ENCODE measurements at regions not wholly inside any gene's neighbourhood (a gene's known extent, or its start where the extent isn't known, plus 50 kb on each side); places are given as distances from the start of the nearest gene placed in this dataset.

GRCh38 chr20:11260611-11261010 is 586.8 kb upstream of the JAG1 start:
- H3K27ac ChIP-seq, result no peak overlapping the region
- H3K4me1 ChIP-seq, result no peaks in the 10 kb centered on the region
- intact Hi-C loops (cut with DNase I), result no loop called here
- H3K4me3 ChIP-seq, result no peak overlapping the region
- H3K36me3 ChIP-seq, result no peaks in the 10 kb centered on the region
- no peak for TF ChIP-seq POLR2A (IDR thresholded peaks at IDR 0.05)
- no peak for TF ChIP-seq CTCF (IDR thresholded peaks at IDR 0.05)
- TF ChIP-seq EP300 (IDR thresholded peaks at IDR 0.05), result no peak
- no peak for TF ChIP-seq POLR2AphosphoS5 (IDR thresholded peaks at IDR 0.05)
- H3K27me3 ChIP-seq, result no peaks in the 10 kb centered on the region
- peaks cover 0 to 9% (median 1%) of the 10 kb centered on the region in 4 donors for H3K9me3 ChIP-seq
- no peak for DNase-seq
- WGBS, 2 donors, result 89 to 91% methylated on average over 3 of the region's 3 CpGs

- TF ChIP-seq POLR2AphosphoS5 (IDR thresholded peaks at IDR 0.05) (no peak), POLR2A (IDR thresholded peaks at IDR 0.05) (no peak), CTCF (IDR thresholded peaks at IDR 0.05) (no peak), EP300 (IDR thresholded peaks at IDR 0.05) (no peak)
- WGBS, 2 donors, result 83 to 89% methylated on average over 5 of the region's 5 CpGs
- Histone ChIP-seq H3K27me3 (no peaks in the 10 kb centered on the region), H3K27ac (no peak overlapping the region), H3K36me3 (no peaks in the 10 kb centered on the region), H3K4me3 (no peak overlapping the region), H3K9me3 (peaks cover 0 to 9% (median 1%) of the 10 kb centered on the region in 4 donors), H3K4me1 (peaks cover 0 to 1% (median 0%) of the 10 kb centered on the region in 4 donors)
- DNase-seq, result no peak
- intact Hi-C loops (cut with DNase I), result no loop called here
Measured at GRCh38 chr20:11261533-11262000, 587.8 kb upstream of the JAG1 start.

- intact Hi-C loops (cut with DNase I), result no loop called here
- Histone ChIP-seq H3K27ac (peak overlapping the region in 2 of 4 donors; percentile 30 to 49), H3K4me3 (no peak overlapping the region), H3K4me1 (peaks cover 0 to 17% (median 9%) of the 10 kb centered on the region in 4 donors), H3K36me3 (no peaks in the 10 kb centered on the region), H3K9me3 (no peaks in the 10 kb centered on the region), H3K27me3 (no peaks in the 10 kb centered on the region)
- no peak for DNase-seq
- TF ChIP-seq POLR2AphosphoS5 (IDR thresholded peaks at IDR 0.05), result no peak
- no peak for TF ChIP-seq CTCF (IDR thresholded peaks at IDR 0.05)
- no peak for TF ChIP-seq EP300 (IDR thresholded peaks at IDR 0.05)
- no peak for TF ChIP-seq POLR2A (IDR thresholded peaks at IDR 0.05)
- 51 to 81% methylated on average over 3 of the region's 3 CpGs for WGBS, 2 donors
Measured at GRCh38 chr20:11266571-11266970, 592.8 kb upstream of the JAG1 start.

- intact Hi-C loops (cut with DNase I), result no loop called here
- Histone ChIP-seq H3K27me3 (no peaks in the 10 kb centered on the region), H3K4me3 (no peak overlapping the region), H3K4me1 (peaks cover 0 to 17% (median 9%) of the 10 kb centered on the region in 4 donors), H3K9me3 (no peaks in the 10 kb centered on the region), H3K27ac (peak overlapping the region in 2 of 4 donors; percentile 30 to 49), H3K36me3 (no peaks in the 10 kb centered on the region)
- TF ChIP-seq CTCF (IDR thresholded peaks at IDR 0.05) (no peak), EP300 (IDR thresholded peaks at IDR 0.05) (no peak), POLR2AphosphoS5 (IDR thresholded peaks at IDR 0.05) (no peak), POLR2A (IDR thresholded peaks at IDR 0.05) (no peak)
- WGBS, 2 donors, result 56 to 58% methylated on average over 5 of the region's 5 CpGs
- no peak for DNase-seq
Measured at GRCh38 chr20:11267131-11267761, 593.4 kb upstream of the JAG1 start.

Data from sigmoid colon (tissue), 6 donors.